GM23338 (cell line): ENCODE measurements at regions not wholly inside any gene's neighbourhood (a gene's known extent, or its start where the extent isn't known, plus 50 kb on each side); places are given as distances from the start of the nearest gene placed in this dataset.

Experiments used
- ATAC-seq: fragments of 200-7000 bp; cut with Tn5 transposase; 3 replicates; pipeline ENCODE4 v1.9.1; 2020
- DNase-seq: peaks from one replicate; pipeline ENCODE4 v3.0.0-alpha.2; 2015; ENCODE audit warnings: low spot score
- H2AFZ ChIP-seq: fragments of 200-600 bp; sonication (generic); 2 replicates; pipeline ENCODE4 v1.8.0; 2016; ENCODE audit warnings: antibody characterized with exemption, mild to moderate bottlenecking, moderate library complexity
- H3F3A ChIP-seq: fragments of 200-600 bp; sonication (generic); replicated peaks from 2 replicates; pipeline ENCODE4 v1.8.0; 2017; ENCODE audit warnings: antibody characterized with exemption, mixed run types, low read depth
- H3K27ac ChIP-seq: fragments of 200-600 bp; sonication (generic); 2 replicates; pipeline ENCODE4 v1.6.1; 2016; ENCODE audit warnings: low read depth
- H3K27me3 ChIP-seq: fragments of 200-600 bp; sonication (generic); 2 replicates; pipeline ENCODE4 v1.8.0; 2016; ENCODE audit warnings: mild to moderate bottlenecking, mixed run types, moderate library complexity; ENCODE audit not compliant: insufficient read depth
- H3K36me3 ChIP-seq: fragments of 200-600 bp; sonication (generic); 2 replicates; pipeline ENCODE4 v1.8.0; 2016; ENCODE audit warnings: mild to moderate bottlenecking; ENCODE audit not compliant: insufficient read depth
- H3K4me1 ChIP-seq: fragments of 200-600 bp; sonication (generic); 2 replicates; pipeline ENCODE4 v1.8.0; 2016; ENCODE audit warnings: mild to moderate bottlenecking, moderate library complexity; ENCODE audit not compliant: insufficient read depth
- H3K4me2 ChIP-seq: fragments of 200-600 bp; sonication (generic); 2 replicates; pipeline ENCODE4 v1.7.1; 2017; ENCODE audit warnings: mixed run types
- H3K4me3 ChIP-seq: fragments of 200-600 bp; sonication (generic); 2 replicates; pipeline ENCODE4 v1.6.1; 2016; ENCODE audit warnings: mixed run types
- H3K79me2 ChIP-seq: fragments of 200-600 bp; sonication (generic); replicated peaks from 2 replicates; pipeline ENCODE4 v1.8.0; 2017; ENCODE audit warnings: mild to moderate bottlenecking; ENCODE audit not compliant: insufficient read depth
- H3K9me2 ChIP-seq: fragments of 200-600 bp; sonication (generic); 2 replicates; pipeline ENCODE4 v1.8.0; 2017; ENCODE audit not compliant: insufficient read depth
- H4K20me1 ChIP-seq: fragments of 200-600 bp; sonication (generic); replicated peaks from 2 replicates; pipeline ENCODE4 v1.8.0; 2017; ENCODE audit warnings: mild to moderate bottlenecking; ENCODE audit not compliant: insufficient read depth
- H3K27ac Mint-ChIP-seq: 2 replicates; pipeline ENCODE4 v1.8.0; 2020; ENCODE audit warnings: inconsistent platforms, mild to moderate bottlenecking, moderate library complexity, mixed read lengths
- H3K27me3 Mint-ChIP-seq: 3 replicates; pipeline ENCODE4 v1.8.0; 2022; ENCODE audit warnings: low read depth, mild to moderate bottlenecking, moderate library complexity, mixed read lengths, inconsistent platforms; ENCODE audit not compliant: insufficient read depth, poor library complexity
- H3K36me3 Mint-ChIP-seq: 3 replicates; pipeline ENCODE4 v1.8.0; 2021; ENCODE audit warnings: low read depth, mild to moderate bottlenecking, inconsistent platforms, moderate library complexity, mixed read lengths
- H3K4me1 Mint-ChIP-seq: 3 replicates; pipeline ENCODE4 v1.8.0; 2020; ENCODE audit warnings: mild to moderate bottlenecking, inconsistent platforms, mixed read lengths
- H3K4me3 Mint-ChIP-seq: 3 replicates; pipeline ENCODE4 v1.8.0; 2021; ENCODE audit warnings: moderate library complexity, mild to moderate bottlenecking, inconsistent platforms, mixed read lengths
- H3K9me3 Mint-ChIP-seq: 3 replicates; pipeline ENCODE4 v1.8.0; 2020; ENCODE audit warnings: moderate library complexity, mild to moderate bottlenecking, inconsistent platforms, mixed read lengths
- CREB1 ChIP-seq: fragments of 250-450 bp; sonication (Bioruptor Pico); IDR thresholded peaks from 2 replicates; pipeline ENCODE4 v1.5.0; 2020; ENCODE audit warnings: low read depth, mild to moderate bottlenecking, moderate library complexity
- EZH2 ChIP-seq: fragments of 200-600 bp; sonication (generic); IDR thresholded peaks from one replicate; pipeline ENCODE4 v1.8.0; 2017; ENCODE audit warnings: antibody characterized with exemption, mild to moderate bottlenecking, low read depth; ENCODE audit not compliant: unreplicated experiment
- EZH2phosphoT487 ChIP-seq: fragments of 200-600 bp; sonication (generic); IDR thresholded peaks from one replicate; pipeline ENCODE4 v1.8.1; 2018; ENCODE audit warnings: antibody characterized with exemption; ENCODE audit not compliant: unreplicated experiment
- JUNB ChIP-seq: IDR thresholded peaks from one replicate; pipeline ENCODE4 v1.6.1; 2016; ENCODE audit warnings: antibody characterized with exemption; ENCODE audit not compliant: unreplicated experiment
- NANOG ChIP-seq: IDR thresholded peaks from 2 replicates; pipeline ENCODE4 v1.6.1; 2016; ENCODE audit warnings: antibody characterized with exemption, borderline replicate concordance
- POLR2AphosphoS5 ChIP-seq: IDR thresholded peaks from 2 replicates; pipeline ENCODE4 v1.6.1; 2016; ENCODE audit warnings: antibody characterized with exemption, low read depth
- STAT1 ChIP-seq: IDR thresholded peaks from one replicate; pipeline ENCODE4 v1.6.1; 2016; ENCODE audit warnings: antibody characterized with exemption; ENCODE audit not compliant: unreplicated experiment
- ZNF331 ChIP-seq: fragments of 250-450 bp; sonication (Bioruptor Pico); IDR thresholded peaks from 2 replicates; pipeline ENCODE4 v1.5.0; 2020; ENCODE audit warnings: low read depth, mild to moderate bottlenecking, moderate library complexity
- TF ChIP-seq, protein P1 (sequence below): IDR thresholded peaks from 2 replicates; pipeline ENCODE4 v1.6.1; 2016; ENCODE audit warnings: antibody characterized with exemption

DNA sequence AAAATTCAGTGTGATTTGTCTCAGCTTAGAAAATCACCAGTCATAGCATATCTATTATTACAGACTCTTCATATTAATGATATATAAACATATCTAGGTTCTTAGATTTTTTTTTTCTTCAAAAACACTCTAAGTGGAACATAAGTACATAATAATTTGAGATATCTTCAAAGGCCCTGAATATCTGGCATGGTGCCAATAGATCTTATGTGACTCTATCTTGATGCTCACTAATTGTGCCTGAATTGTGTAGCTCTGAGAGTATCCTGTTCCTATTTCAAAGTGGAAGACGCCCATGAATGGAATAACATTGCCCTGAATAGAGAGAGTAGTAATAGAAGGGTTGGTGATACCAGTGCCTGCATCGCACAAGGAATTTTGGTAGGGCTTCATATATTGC is 1312.7 kb upstream of the USP15 start:
- H3K9me3 Mint-ChIP-seq = no peaks in the 10 kb centered on the region
- ATAC-seq (no peak), DNase-seq (no peak)
- Histone ChIP-seq H3K4me3 (no peak overlapping the region), H2AFZ (no peak overlapping the region), H3K79me2 (no peaks in the 10 kb centered on the region), H4K20me1 (no peaks in the 10 kb centered on the region), H3K4me2 (no peak overlapping the region), H3K4me1 (no peaks in the 10 kb centered on the region), H3F3A (no peaks in the 10 kb centered on the region), H3K27ac (no peak overlapping the region), H3K9me2 (no peaks in the 10 kb centered on the region), H3K36me3 (no peaks in the 10 kb centered on the region), H3K27me3 (no peaks in the 10 kb centered on the region)
- no peaks in the 10 kb centered on the region for H3K4me1 Mint-ChIP-seq
- H3K27me3 Mint-ChIP-seq = no peaks in the 10 kb centered on the region
- no peak overlapping the region for H3K4me3 Mint-ChIP-seq
- H3K27ac Mint-ChIP-seq = no peak overlapping the region
- no peaks in the 10 kb centered on the region for H3K36me3 Mint-ChIP-seq
- TF ChIP-seq EZH2 (no peak), ZNF331 (CRISPR knock-in tag) (no peak), STAT1 (no peak), POLR2AphosphoS5 (no peak), NANOG (no peak), EZH2phosphoT487 (no peak)
- TF ChIP-seq, protein P1, sequence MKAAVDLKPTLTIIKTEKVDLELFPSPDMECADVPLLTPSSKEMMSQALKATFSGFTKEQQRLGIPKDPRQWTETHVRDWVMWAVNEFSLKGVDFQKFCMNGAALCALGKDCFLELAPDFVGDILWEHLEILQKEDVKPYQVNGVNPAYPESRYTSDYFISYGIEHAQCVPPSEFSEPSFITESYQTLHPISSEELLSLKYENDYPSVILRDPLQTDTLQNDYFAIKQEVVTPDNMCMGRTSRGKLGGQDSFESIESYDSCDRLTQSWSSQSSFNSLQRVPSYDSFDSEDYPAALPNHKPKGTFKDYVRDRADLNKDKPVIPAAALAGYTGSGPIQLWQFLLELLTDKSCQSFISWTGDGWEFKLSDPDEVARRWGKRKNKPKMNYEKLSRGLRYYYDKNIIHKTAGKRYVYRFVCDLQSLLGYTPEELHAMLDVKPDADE = no peak

DNA sequence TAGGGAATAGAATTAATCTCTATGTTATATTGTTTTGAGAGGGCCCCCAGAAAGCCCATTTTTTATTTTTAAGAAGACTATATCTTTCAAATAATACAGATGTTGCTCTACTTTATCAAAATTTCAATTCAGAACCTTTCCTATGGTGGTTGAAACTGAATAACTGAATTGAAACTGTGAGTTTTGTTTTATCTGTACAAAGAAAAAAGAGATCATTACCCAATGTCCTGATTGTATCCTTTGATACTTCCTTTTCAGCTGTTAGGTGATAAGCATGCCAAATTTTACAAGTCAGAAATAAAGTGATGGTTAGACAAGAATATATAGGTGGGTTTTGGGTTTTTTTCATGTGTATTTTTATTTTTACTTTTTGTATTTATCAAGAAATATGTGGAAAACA is 1293.1 kb upstream of the USP15 start:
- Histone ChIP-seq H3K9me2 (no peaks in the 10 kb centered on the region; the same call in 1 of the 2 replicates), H3K4me1 (no peaks in the 10 kb centered on the region), H3K4me3 (no peak overlapping the region), H3K4me2 (no peak overlapping the region), H3K27ac (no peak overlapping the region), H2AFZ (no peak overlapping the region), H3F3A (no peaks in the 10 kb centered on the region), H3K79me2 (no peaks in the 10 kb centered on the region), H3K27me3 (no peaks in the 10 kb centered on the region), H4K20me1 (no peaks in the 10 kb centered on the region), H3K36me3 (no peaks in the 10 kb centered on the region)
- H3K27ac Mint-ChIP-seq = no peak overlapping the region
- H3K9me3 Mint-ChIP-seq = no peaks in the 10 kb centered on the region
- DNase-seq = no peak
- H3K4me3 Mint-ChIP-seq = no peak overlapping the region
- no peaks in the 10 kb centered on the region for H3K4me1 Mint-ChIP-seq
- ATAC-seq = no peak
- no peaks in the 10 kb centered on the region for H3K27me3 Mint-ChIP-seq
- H3K36me3 Mint-ChIP-seq = no peaks in the 10 kb centered on the region
- no peak for TF ChIP-seq POLR2AphosphoS5
- TF ChIP-seq, protein P1 = no peak
- TF ChIP-seq JUNB = no peak
- TF ChIP-seq ZNF331 (CRISPR knock-in tag) = no peak
- no peak for TF ChIP-seq STAT1
- TF ChIP-seq NANOG = no peak
- TF ChIP-seq CREB1 = no peak
